RWPE2 (cell line): ENCODE measurements at regions not wholly inside any gene's neighbourhood (a gene's known extent, or its start where the extent isn't known, plus 50 kb on each side); places are given as distances from the start of the nearest gene placed in this dataset.

ENCODE experiments used
- ATAC-seq: fragments of 200-7000 bp; cut with Tn5 transposase; 3 replicates; pipeline ENCODE4 v1.9.1; 2021; ENCODE audit warnings: low read depth
- DNase-seq: peaks from one replicate; pipeline ENCODE4 v3.0.0-alpha.2; 2020; ENCODE audit warnings: low spot score
- H3K27ac ChIP-seq: fragments of 450-650 bp; 2 replicates; pipeline ENCODE4 v1.5.1; 2017; ENCODE audit warnings: mild to moderate bottlenecking; ENCODE audit not compliant: poor library complexity, severe bottlenecking
- H3K27me3 ChIP-seq: fragments of 250-450 bp; sonication (Bioruptor Pico); 2 replicates; pipeline ENCODE4 v1.5.1; 2021; ENCODE audit warnings: mild to moderate bottlenecking, moderate library complexity; ENCODE audit not compliant: insufficient read depth, poor library complexity, severe bottlenecking
- H3K36me3 ChIP-seq: fragments of 250-450 bp; sonication (Bioruptor Pico); 2 replicates; pipeline ENCODE4 v1.5.1; 2020; ENCODE audit warnings: low read depth, mild to moderate bottlenecking, moderate library complexity
- H3K4me1 ChIP-seq: fragments of 250-450 bp; sonication (Bioruptor Pico); 2 replicates; pipeline ENCODE4 v1.5.1; 2021; ENCODE audit warnings: mild to moderate bottlenecking, moderate library complexity; ENCODE audit not compliant: insufficient read depth, poor library complexity, severe bottlenecking
- H3K4me3 ChIP-seq: fragments of 250-450 bp; sonication (Bioruptor Pico); 2 replicates; pipeline ENCODE4 v1.5.1; 2021; ENCODE audit warnings: mild to moderate bottlenecking, moderate library complexity; ENCODE audit not compliant: severe bottlenecking
- H3K9me3 ChIP-seq: fragments of 250-450 bp; sonication (Bioruptor Pico); 2 replicates; pipeline ENCODE4 v1.5.1; 2021; ENCODE audit warnings: mild to moderate bottlenecking, moderate library complexity; ENCODE audit not compliant: severe bottlenecking
- CTCF ChIP-seq: fragments of 450-650 bp; IDR thresholded peaks from one replicate; pipeline ENCODE4 v1.5.1; 2017; ENCODE audit warnings: mild to moderate bottlenecking, moderate library complexity; ENCODE audit not compliant: poor library complexity, severe bottlenecking

GRCh38 chr7:97418312-97418711, 300.8 kb downstream of the SDHAF3 start:
- no peak overlapping the region for H3K4me3 ChIP-seq
- no peaks in the 10 kb centered on the region for H3K36me3 ChIP-seq
- no peak for TF ChIP-seq CTCF
- no peaks in the 10 kb centered on the region for H3K4me1 ChIP-seq
- ATAC-seq (no peak), DNase-seq (no peak)
- H3K27me3 ChIP-seq: no peaks in the 10 kb centered on the region
- H3K9me3 ChIP-seq: no peaks in the 10 kb centered on the region
- no peak overlapping the region for H3K27ac ChIP-seq

- TF ChIP-seq CTCF: no peak
- Histone ChIP-seq H3K4me1 (no peaks in the 10 kb centered on the region), H3K4me3 (no peak overlapping the region), H3K9me3 (no peaks in the 10 kb centered on the region), H3K36me3 (no peaks in the 10 kb centered on the region), H3K27me3 (no peaks in the 10 kb centered on the region), H3K27ac (no peak overlapping the region)
- DNase-seq: no peak
- ATAC-seq: no peak
Measured at GRCh38 chr7:97419898-97420297, 302.4 kb downstream of the SDHAF3 start.

GRCh38 chr7:97421307-97421930, 303.9 kb downstream of the SDHAF3 start:
- no peak for TF ChIP-seq CTCF
- Histone ChIP-seq H3K36me3 (no peaks in the 10 kb centered on the region), H3K27me3 (no peaks in the 10 kb centered on the region), H3K9me3 (no peaks in the 10 kb centered on the region), H3K4me1 (no peaks in the 10 kb centered on the region), H3K4me3 (no peak overlapping the region), H3K27ac (no peak overlapping the region)
- DNase-seq (no peak), ATAC-seq (no peak)

GRCh38 chr7:97422046-97422445, 304.5 kb downstream of the SDHAF3 start:
- Histone ChIP-seq H3K27ac (no peak overlapping the region), H3K36me3 (no peaks in the 10 kb centered on the region), H3K4me1 (no peaks in the 10 kb centered on the region), H3K27me3 (peaks cover 6% of the 10 kb centered on the region), H3K4me3 (no peak overlapping the region), H3K9me3 (no peaks in the 10 kb centered on the region)
- no peak for TF ChIP-seq CTCF
- no peak for DNase-seq
- ATAC-seq: no peak

- no peaks in the 10 kb centered on the region for H3K36me3 ChIP-seq
- no peak overlapping the region for H3K27ac ChIP-seq
- H3K27me3 ChIP-seq: peaks cover 6% of the 10 kb centered on the region
- no peaks in the 10 kb centered on the region for H3K9me3 ChIP-seq
- DNase-seq: no peak
- no peak for ATAC-seq
- H3K4me1 ChIP-seq: no peaks in the 10 kb centered on the region
- TF ChIP-seq CTCF: no peak
- H3K4me3 ChIP-seq: no peak overlapping the region
Measured at GRCh38 chr7:97430006-97430405, 301.9 kb upstream of the TAC1 start.
